Stimulated activated CD8-positive, alpha-beta memory T cell treated with anti-CD3 and anti-CD28 coated beads, Interleukin-2, amount 100 ng/mL, for 1 hour (primary cell): ENCODE measurements at regions not wholly inside any gene's neighbourhood (a gene's known extent, or its start where the extent isn't known, plus 50 kb on each side); places are given as distances from the start of the nearest gene placed in this dataset.

Experiments used
- DNase-seq, 2 donors: peaks; one replicate each; pipeline ENCODE4 v3.0.0-alpha.2; 2020; ENCODE audit warnings: low read depth in 2 of 2

DNA sequence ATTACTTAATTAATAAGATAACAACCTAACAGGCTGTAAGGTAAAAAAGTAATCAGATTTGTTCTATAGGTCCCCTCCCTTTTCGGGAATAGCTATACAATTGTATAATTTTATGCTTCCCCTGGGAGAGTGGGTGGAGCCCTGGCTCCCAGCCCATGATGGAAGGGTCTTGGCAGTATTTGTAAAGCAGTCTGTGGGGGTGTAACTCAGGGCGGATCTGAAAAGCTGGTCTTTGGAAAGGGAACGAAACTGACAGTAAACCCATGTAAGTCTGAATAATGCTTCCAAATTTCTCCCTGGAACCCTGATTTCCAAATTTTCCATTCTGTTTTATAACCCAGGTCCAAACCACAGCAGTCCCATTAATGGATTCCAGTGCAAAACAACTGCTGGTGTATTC is 110.4 kb downstream of the DAD1 start:
- DNase-seq: no peak

DNA sequence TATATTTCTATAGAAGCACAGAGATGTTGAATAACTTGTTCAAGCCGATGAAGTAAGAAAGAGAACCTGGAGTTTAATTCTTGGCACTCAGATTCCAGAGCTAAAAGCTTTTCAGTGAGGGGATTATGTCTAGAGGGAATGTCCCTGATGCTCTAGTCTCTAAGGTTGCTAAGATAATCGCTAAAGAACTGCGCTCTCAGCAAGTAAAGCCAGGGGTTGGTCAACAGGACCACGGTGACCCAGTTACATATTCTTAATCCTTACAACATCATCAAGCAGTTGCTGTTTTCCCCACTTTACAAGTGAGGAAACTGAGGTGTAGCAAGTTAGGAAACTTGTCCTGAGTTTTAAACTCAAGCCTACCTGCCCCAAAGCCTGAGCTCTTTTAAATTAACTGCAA is 110.8 kb downstream of the DAD1 start:
- DNase-seq: no peak

GRCh38 chr14:22477569-22478194 is 111.3 kb downstream of the DAD1 start:
- no peak for DNase-seq

DNA sequence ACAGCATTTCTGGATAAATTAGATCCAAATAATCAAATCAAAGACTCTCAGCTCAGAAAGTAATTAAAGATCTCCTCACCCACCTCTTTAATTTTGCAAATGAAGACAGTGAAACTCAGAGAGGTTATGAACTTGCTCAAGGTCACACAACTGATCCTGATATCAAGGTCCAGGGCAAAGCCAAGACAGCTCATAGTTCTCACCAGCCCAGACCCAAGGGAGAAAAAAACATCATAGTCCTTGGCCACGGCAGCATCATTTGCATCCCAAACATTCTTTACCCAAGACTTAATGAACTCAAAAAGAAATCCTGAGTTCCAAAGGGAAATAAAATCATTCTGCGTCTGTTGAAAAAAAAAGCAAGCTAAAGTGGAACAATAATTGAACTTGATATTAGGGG is 112.1 kb downstream of the DAD1 start:
- no peak for DNase-seq

DNA sequence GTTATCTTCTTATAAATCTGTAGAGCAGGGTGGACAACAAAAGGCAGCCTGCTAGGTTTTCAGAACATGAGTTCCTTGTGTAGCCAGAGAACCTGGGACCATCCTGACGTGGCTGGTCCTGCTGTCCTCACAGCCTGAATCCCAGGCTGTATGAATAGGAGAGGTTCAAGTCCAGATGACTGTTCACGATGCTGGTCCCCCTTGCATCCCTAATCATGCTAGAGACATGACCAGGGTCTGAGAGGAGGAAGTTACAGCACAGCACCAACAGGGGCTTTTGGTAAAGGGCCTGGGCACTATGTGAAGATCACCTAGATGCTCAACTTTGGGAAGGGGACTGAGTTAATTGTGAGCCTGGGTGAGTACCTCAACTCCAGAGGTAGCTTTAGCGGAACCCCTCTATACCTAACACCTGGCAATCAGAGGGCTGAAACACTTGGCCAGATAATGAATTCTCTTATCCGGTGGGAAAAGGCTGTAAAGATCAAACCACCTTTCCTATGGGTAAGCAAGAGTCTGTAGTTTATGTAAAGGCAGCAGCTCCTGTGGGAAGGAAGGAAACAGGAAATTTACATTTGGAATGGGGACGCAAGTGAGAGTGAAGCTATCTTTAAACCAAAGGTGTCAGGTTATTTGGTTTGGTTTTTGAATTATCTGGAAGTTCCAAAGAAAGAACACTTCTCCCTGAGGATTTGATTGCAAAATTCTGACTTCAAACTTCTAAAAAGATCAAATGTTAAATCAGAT is 112.8 kb downstream of the DAD1 start:
- DNase-seq: no peak

DNA sequence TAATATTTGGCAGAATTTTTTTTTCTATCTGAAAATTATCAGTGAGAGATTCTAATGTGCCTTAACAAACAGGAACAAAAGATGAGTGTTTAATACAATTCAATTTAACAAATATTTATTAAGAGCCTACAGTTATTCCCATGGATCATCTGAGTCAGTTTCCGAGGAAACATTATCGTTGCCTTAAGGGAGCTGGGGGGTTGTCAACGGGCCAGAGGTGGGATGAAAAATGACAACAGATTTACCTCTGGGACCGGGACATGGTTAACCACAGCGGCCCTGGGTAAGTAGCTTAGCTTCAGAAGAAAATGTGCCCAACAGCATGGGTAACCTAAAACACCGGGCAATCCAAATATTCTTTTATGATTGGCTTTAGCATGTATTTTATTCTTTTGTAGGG is 113.6 kb downstream of the DAD1 start:
- no peak for DNase-seq

DNA sequence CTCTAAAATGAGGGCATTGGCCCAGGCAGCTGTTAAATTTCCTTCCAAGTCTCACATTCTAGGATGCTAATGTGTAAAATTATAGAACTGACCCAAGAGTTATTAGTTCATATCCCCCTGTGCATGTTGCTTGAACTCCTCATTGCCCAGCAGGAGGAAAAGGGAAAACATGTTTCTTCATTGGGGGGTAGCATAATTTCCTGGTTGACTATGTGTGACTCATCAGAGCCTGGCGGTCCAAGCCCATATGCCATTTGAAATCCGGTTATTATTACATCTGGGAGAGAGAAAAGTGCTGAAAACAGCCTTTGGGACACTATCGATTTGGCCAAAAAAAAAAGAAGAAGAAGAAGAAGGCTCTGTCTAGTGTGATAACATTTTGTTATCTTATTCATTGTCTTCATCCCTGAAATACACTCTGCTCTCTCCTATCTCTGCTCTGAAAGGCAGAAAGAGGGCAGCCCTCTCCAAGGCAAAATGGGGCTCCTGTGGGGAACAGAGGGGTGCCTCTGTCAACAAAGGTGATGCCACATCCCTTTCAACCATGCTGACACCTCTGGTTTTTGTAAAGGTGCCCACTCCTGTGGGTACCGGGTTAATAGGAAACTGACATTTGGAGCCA is 114.2 kb downstream of the DAD1 start:
- no peak for DNase-seq

DNA sequence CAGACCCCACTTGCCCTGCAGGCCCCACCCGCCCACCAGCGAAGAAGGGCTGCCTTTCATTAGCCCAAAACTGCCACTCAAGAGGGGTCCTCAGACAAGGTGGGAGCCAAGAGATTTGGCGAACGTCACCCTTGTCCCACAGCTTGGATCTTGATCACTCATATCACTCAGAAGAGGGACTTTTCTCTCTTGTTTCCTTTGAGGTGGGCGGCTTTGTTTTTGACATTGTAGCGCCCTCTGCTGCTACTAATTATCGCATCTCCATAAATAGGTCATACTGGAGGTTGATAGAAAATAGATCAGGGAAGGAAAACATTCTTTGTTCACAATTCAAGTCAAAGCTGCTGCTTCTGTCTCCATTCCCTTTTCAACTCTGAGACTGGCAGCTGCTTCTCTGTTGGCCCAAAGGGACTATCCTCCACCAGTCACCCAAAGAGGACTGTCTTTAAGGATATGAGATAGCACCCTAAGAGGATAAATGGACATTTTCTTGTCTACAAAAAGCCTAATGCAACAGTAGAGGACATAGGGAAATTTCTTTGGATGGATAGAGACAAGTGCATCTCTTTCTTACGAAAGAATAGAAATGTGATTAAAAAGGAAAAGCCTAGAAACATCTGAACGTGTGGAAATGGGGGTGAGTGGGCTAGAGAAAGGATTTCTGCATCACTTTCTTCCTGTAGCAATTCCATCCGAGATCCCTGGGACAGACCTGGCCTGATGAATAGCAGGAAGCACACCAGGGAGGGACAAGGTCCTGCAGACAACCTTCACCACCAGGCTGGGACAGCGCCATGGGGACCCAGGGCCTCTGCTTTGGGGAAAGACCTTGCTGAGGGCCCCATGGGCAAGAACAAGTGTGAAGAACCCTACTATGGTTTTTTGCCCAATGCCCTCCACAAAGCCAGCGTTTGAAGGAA is 115.8 kb downstream of the DAD1 start:
- no peak for DNase-seq

- DNase-seq: no peak
These were observed 116.6 kb downstream of the DAD1 start for GRCh38 chr14:22472466-22472865.

- no peak for DNase-seq
These were observed 117.4 kb downstream of the DAD1 start for GRCh38 chr14:22471545-22472121.

DNA sequence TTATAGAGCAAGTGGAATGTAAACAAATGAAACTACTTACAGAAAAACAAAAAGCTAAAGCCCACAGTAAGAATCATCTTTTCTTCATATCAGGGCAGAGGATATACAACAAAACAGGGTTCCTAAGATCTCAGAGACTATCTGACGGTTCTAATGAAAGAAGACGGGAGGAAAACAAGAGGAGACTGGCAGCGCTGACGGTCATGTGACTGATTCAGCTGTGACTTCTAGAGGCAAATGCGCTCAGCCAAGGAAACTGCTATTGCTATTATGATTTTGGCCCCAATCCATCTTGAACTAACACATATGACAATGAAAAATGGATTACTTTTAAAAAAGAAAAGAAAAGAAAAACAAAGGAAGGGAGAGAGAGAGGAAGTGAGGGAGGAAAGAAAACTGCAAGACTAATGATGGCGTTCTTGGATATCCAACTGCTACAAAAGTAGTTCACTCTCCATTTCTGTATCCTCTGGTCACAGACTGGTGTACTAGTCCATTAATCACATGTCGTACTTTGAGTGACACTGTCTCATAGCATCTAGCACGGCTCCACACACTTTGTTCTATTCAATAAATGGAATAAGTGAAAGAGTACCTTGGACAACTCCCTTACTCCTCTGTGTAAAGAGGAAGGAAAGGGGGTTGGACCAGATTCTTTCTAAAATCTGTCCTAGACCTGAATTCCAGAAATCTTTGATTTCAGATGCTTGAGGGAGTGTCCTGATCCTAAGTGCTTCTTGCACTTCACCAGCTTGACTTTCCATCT is 119.3 kb downstream of the DAD1 start:
- DNase-seq: no peak

- no peak for DNase-seq
These were observed 120.2 kb downstream of the DAD1 start for GRCh38 chr14:22468830-22469229.

DNA sequence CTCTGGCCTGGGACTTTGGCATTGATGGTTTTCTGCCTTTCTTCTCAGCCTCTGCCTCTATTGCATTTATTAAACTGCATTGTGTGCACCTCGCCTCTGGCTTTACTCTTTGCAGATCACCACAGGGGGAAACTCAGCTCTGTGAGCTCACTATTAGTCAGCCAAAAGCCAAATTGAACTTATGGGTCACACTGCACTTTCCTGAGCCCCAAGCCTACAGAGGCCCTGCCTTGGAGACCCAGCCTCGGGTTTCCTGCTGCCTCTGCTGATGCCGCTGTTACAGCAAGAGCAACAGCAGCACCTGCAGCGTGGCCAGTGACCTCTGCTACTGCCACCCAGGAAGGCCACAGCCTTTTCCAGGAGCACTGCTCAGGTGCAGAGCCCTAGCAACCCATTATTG is 122.5 kb downstream of the DAD1 start:
- no peak for DNase-seq

DNA sequence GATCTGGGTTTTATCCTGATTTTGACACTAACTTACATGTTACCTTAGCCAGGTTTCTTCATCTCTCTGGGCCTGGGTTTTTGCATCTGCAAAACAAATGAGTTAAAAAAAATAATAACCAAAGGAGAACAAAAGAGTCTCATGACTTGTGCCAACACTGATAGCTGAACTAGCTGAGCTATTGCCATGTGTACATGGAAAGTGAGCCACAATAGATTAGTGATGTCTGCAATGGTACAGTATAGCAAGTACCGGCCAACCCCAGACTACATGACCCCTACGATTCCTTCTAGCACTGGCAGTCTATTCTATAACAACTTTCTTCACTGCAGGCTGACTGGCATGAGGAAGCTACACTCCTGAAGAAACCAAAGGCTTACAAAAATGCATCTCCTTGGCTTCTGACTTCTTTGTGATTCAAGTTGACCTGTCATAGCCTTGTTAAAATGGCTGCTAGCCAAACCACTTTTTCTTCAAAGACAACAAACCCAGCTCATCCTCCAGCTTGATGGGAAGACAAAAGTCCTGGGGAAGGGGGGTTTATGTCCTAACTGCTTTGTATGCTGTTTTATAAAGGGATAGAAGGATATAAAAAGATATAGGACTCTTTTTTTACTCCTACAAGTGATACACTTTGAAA is 123.7 kb downstream of the DAD1 start:
- DNase-seq: no peak

GRCh38 chr14:22464422-22465142 is 124.4 kb downstream of the DAD1 start:
- no peak for DNase-seq

GRCh38 chr14:22463763-22464173 is 125.3 kb downstream of the DAD1 start:
- no peak for DNase-seq

GRCh38 chr14:22462923-22463322 is 126.1 kb downstream of the DAD1 start:
- no peak for DNase-seq

DNA sequence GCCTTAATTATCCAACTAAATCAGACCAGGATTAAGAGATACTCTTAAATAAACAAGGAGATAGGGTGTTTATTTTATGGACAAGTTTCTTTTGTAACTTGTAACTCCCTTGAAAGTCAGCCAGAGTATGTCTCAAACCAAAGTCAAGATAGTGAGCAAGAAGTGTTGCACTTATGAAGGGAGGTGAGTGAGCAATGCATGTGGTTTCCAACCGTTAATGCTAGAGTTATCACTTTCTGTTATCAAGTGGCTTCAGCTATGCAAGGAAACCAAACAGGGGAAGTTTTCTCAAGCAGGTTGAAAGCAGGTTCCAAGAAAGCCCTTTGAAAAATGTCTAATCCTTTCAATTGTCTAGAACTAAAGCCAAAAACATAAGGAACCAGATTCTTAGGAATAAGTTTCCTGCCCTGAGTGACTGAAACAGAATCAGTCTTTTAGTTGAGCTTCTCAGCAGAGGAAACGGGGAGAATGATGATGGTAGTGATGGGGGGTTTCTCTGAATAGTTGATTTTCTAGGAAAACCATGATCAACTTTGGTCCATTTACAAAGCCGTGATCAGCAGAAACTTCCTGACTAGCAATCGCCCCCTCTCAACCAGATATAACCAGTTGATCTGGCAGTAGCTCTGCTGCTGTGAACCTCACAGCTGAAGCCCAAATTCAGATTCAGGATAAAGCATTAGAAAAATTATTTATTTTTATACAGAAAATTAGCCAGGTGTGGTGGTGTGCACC is 128.4 kb downstream of the DAD1 start:
- no peak for DNase-seq

DNA sequence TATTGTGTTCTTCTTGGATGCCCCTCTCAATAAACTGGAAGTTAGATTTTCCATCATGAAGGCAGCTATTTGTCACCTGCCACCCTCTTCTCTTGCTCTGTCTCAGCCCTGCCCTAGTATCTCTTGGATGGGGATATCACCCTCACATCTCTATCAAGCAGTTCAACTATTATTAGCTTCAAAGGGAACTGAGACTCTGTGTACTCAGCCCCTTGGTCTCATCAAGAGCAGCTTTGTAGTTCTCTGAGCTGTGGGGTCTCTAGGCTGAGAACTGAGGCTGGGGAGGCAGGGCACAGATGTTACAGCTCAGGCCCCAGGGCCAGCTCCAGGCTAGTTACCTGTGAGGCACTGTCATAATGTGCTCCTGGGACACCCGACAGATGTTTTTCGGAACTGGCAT is 130.3 kb downstream of the DAD1 start:
- DNase-seq: no peak
